ENCODE measurements at regions not wholly inside any gene's neighbourhood (a gene's known extent, or its start where the extent isn't known, plus 50 kb on each side); places are given as distances from the start of the nearest gene placed in this dataset.
"Not testable (repeated sequence)": the region's sequence is repeated elsewhere in the genome, so short reads cannot be mapped to it uniquely, and the experiment has no call there.

DNA sequence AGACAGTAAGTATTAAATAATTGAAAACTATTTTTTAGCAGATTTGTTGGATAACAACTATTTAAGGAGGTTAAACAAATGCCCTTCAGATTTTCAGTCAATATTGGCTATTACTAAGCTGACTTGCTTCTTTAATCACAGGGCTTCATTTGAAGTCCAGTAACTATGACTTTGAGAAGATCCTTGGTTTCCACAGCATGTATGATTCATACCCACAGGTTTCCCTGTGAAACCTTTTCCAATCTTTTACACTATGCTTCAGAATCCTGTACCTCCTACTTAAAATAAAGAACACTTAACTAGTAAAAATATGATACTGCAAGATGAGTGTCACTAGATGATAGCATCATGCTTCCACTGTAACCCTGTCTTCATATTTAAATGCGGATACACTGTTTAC, 211.9 kb downstream of the SPATA31A1 start:
- DNase-seq = not testable (repeated sequence)

DNA sequence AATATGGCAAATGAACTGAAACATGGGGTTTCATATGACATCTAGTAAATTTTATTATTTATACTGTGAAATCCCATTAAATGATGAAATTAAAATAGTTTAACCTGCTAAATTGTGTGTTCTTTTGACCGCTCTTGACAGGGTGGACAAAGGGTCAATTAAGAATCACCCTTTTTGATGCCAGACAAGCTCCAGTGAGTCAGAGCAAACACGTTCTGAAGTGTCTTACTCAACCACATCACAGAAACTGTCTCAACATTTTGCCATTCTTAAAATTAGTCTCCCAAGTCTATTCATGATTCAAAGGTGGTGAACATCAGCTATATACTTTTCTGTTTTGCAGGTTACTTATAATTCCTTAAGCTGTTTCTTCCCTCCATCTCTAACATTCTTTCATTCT, 213.4 kb downstream of the SPATA31A1 start:
- not testable (repeated sequence) for DNase-seq

- not testable (repeated sequence) for DNase-seq
Measured at GRCh38 chr9:39573024-39574022, 217.9 kb downstream of the SPATA31A1 start.

- not testable (repeated sequence) for DNase-seq
Measured at GRCh38 chr9:39579000-39579399, 223.5 kb downstream of the SPATA31A1 start.

DNA sequence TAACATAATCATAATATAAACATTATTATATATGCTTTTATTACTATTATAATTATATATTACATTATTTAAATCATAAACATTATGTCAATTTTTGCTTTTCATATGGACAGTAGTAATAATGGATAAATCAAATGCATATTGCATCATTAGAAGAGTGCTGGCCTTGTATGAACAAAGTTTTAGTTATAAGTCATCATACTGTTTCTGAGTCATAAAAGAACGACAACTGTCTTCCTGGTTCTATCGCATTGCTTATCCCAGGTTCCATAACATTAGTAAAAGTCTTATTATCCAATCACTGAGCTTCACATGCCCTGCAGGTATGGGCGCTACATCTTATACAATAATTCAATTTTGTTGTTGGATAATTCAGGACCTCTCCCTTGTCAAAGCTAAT, 225.8 kb downstream of the SPATA31A1 start:
- DNase-seq = not testable (repeated sequence)

GRCh38 chr9:39582677-39583412, 227.4 kb downstream of the SPATA31A1 start:
- DNase-seq = not testable (repeated sequence)

GRCh38 chr9:39583413-39583747, 227.9 kb downstream of the SPATA31A1 start:
- not testable (repeated sequence) for DNase-seq

DNA sequence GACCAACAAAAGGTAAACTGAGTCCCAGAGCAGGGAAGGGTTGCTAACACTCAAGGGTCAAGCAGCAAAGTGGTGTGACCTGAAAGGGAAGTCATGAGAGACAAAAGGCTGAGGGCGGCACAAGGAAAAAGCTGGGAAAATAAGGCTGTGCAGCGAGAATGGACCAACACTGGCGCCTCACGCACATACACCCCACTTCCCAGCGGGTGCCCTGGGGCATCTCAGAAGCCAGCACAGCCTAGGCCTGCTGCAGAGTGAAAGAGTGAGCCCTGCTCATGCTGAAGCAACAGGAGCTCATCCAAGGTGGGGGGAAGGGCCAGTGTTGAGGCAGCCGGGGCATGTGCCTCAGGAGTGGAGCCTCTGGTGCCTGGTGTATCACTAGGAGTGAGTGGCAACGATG, 229.8 kb downstream of the SPATA31A1 start:
- not testable (repeated sequence) for DNase-seq

DNA sequence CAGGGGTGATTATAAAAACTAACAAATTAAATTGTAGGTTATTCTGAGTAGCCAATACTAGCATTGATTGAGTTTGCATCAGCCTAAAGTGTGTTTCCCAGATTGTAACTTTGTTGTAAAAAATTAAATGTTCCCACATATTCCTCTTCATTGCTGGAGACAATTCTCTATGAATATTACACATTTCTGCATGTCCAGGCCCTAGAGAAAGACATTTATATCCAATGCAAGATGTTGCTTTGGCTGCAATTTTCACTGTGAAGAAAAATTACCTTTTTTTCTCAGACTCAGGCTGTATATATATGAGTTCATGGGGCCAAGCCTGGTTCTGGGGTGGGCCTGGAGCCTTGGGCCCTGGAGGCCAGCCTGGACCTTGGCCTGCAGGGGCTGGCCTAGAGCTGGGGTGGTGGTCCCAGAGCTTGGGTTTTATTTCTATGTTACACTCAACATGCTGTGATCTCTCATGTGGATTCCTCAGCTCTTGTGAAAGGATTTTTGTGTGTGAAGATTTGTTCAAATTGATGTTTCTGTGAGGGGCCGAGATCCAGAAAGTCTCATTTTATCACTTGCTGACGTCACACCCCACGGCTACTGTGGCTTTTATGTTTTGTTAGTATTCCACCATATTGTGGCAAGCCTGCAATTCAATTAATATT, 232.5 kb downstream of the SPATA31A1 start:
- DNase-seq = no peak

DNA sequence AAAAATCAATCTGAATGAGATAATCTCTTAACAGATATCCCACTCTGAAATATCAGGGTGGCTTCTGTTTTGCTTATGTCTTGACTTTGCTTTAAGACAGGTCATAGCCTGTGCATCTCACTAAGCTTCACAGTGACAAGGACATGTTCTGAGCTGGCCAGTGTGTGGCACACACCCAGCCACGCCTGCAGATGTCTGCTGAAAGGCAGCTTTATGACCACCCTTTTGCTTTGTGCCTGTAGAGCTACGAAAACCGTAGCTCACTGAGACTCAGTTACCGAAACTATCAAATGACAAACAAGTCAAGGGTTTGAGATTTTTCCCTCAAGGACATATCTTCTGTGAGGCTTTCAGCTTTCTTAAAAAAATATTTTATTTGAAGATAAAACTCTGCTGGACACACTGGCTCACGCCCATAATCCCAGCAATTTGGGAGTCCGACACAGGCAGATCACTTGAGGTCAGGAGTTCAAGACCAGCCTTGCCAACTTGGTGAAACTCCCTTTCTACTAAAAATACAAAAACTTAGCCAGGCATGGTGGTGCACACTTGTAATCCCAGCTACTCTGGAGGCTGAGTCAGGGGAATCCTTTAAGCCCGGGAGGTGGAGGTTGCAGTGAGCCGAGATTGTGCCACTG, 233.2 kb downstream of the SPATA31A1 start:
- no peak for DNase-seq

GRCh38 chr9:39604089-39604488, 248.6 kb downstream of the SPATA31A1 start:
- DNase-seq = not testable (repeated sequence)

DNA sequence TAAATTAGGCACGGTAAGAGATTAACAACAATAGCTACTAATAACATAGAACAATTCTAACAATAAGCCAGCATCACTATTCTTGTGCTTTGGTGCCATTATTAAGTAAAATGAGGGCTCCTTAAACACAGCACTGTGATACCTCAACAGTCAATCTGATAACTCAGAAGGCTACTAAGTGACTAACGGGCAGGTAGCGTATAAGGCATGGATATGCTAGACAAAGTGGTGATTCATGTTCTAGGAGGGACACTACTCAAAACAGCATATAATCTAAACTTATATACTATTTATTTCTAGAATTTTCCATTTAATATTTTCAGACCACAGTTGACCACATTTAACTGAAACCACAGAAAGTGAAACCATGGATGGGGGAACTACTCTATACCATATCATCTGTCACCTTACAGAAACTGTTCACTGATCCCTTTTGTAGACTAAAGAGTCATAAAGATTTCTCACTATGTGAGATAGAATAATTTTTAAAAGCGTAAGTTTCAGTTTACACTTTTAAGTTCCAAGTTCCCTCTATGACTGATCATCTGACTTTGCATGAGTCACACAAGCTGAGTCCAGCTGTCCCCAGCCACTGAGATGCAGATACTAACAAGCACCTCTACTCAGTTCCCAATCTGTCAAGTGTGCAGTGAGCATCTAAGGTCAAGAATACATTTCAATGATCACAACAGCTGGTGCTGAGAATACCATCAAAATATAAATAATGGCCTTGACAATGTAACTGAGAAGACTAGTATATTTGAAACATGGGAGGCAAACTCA, 256.2 kb downstream of the SPATA31A1 start:
- DNase-seq = not testable (repeated sequence)

DNA sequence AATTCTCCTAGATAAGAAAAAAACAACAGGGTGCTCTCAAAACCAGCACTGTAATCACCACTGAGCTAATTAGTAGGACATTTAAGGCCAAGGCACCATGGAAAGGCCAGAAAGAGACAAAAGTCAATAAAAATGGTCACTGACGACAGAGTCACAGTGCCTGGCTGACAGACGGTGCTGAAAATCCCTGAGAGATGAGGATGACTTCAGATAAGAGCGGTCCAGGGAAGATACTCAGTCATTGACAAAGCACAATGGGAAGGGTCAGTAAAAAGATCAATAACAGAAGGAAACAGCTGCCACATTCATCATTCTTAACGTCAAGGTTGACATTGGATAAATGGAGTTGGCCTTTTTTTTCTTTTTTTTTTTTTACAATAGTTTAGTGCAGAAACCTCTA, 261.0 kb downstream of the SPATA31A1 start:
- not testable (repeated sequence) for DNase-seq

DNA sequence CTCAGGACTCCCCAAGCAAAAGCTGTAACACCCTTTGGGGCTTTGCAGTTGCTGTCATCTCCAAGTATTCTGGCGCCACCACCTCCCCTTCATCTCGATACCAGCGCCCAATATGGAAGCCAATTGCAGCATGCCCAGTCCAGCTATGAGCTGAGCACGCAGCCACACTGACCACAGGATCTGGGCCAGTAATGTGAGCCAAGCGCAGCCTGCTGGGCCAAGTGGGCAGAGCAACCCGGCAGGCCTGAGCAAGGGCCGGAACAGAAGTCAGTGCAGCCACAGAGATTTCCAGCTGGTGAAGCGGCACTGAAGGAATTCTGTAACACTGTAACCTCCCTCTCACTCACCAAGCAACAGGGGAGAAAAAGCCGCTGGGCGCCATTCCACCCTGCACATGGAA, 268.6 kb downstream of the SPATA31A1 start:
- not testable (repeated sequence) for DNase-seq

GRCh38 chr9:39632071-39632470, 276.6 kb downstream of the SPATA31A1 start:
- DNase-seq = not testable (repeated sequence)

- not testable (repeated sequence) for DNase-seq
Measured at GRCh38 chr9:39649029-39649428, 293.6 kb downstream of the SPATA31A1 start.

DNA sequence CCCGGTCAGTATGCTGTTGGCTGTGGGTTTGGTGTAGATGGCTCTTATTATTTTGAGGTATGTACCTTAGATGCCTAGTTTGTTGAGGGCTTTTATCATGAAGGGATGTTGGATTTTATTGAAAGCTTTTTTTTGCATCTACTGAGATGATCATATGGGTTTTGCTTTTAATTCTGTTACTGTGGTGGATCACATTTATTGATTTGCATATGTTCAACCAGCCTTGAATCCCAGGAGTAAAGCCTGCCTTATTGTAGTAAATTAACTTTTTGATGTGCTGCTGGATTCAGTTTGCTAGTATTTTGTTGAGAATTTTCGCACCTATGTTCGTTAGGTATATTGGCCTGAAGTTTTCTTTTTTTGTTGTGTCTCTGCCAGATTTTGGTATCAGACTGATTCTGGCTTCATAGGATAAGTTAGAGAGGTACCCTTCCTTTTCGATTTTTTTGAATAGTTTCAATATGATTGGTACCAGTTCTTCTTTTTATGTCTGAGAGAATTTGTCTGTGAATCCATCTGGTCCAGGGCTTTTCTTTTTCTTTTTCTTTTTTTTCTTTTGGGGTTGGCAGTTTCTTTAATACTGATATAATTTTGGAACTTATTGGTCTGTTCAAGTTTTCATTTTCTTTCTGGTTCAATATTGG, 301.6 kb downstream of the SPATA31A1 start:
- not testable (repeated sequence) for DNase-seq

DNA sequence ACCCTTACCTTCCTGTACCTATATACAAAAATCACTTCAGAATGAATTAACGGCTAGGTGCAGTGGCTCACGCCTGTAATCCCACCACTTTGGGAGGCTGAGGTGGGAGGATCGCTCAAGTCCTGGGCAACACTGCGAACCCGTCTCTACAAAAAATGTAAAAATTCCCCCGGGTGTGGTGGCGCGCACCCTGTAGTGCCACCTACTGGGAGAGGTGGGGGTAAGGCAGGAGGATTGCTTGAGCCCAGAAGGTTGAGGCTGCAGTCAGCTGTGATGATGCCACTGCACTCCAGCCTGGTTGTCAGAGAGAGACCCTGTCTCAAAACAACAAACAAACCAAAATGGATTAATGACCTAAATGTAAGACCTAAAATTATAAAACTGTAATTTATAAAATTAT, 307.6 kb downstream of the SPATA31A1 start:
- not testable (repeated sequence) for DNase-seq

- not testable (repeated sequence) for DNase-seq
Measured at GRCh38 chr9:39663713-39664112, 308.2 kb downstream of the SPATA31A1 start.

- not testable (repeated sequence) for DNase-seq
Measured at GRCh38 chr9:39665020-39665419, 309.6 kb downstream of the SPATA31A1 start.

All from skin of body (tissue), 1 donor.